SU-DHL-6 (cell line): ENCODE measurements at regions not wholly inside any gene's neighbourhood (a gene's known extent, or its start where the extent isn't known, plus 50 kb on each side); places are given as distances from the start of the nearest gene placed in this dataset.

ENCODE experiments used
- H2AFZ ChIP-seq: fragments of 200-600 bp; sonication (generic); 2 replicates; pipeline ENCODE4 v1.6.1; 2014; ENCODE audit warnings: low read depth, mild to moderate bottlenecking, moderate library complexity, mixed read lengths, antibody characterized with exemption, low read length; ENCODE audit not compliant: severe bottlenecking
- H3F3A ChIP-seq: fragments of 200-600 bp; shearing (Covaris generic); 2 replicates; pipeline ENCODE4 v1.6.0; 2016; ENCODE audit warnings: antibody characterized with exemption, mild to moderate bottlenecking; ENCODE audit not compliant: insufficient read depth
- H3K27ac ChIP-seq: fragments of 200-600 bp; sonication (generic); 2 replicates; pipeline ENCODE4 v1.5.1; 2016; ENCODE audit warnings: low read depth, mild to moderate bottlenecking, low read length, moderate library complexity, mixed read lengths
- H3K27me3 ChIP-seq: fragments of 200-600 bp; sonication (generic), shearing (Covaris generic); 2 replicates; pipeline ENCODE4 v1.6.0; 2014; ENCODE audit warnings: mild to moderate bottlenecking, low read length
- H3K36me3 ChIP-seq: fragments of 200-600 bp; sonication (generic); 2 replicates; pipeline ENCODE4 v1.6.1; 2014; ENCODE audit warnings: mild to moderate bottlenecking, low read length, mixed read lengths
- H3K4me2 ChIP-seq: fragments of 300-600, 200-600 bp; shearing (Covaris generic), sonication (generic); 2 replicates; pipeline ENCODE4 v1.6.0; 2014; ENCODE audit warnings: low read length, low read depth, mild to moderate bottlenecking; ENCODE audit not compliant: poor library complexity, severe bottlenecking
- H3K4me3 ChIP-seq: fragments of 200-600 bp; sonication (generic); 2 replicates; pipeline ENCODE4 v1.5.1; 2014; ENCODE audit warnings: antibody characterized with exemption, low read length, mild to moderate bottlenecking, mixed read lengths; ENCODE audit not compliant: insufficient read depth, poor library complexity, severe bottlenecking
- H3K79me2 ChIP-seq: fragments of 200-600 bp; sonication (generic); 2 replicates; pipeline ENCODE4 v1.6.1; 2014; ENCODE audit warnings: mild to moderate bottlenecking, low read length, moderate library complexity; ENCODE audit not compliant: insufficient read depth
- H3K9ac ChIP-seq: fragments of 200-600 bp; sonication (generic); 2 replicates; pipeline ENCODE4 v1.7.0; 2014; ENCODE audit warnings: mild to moderate bottlenecking, low read length
- H3K9me2 ChIP-seq: fragments of 200-600 bp; sonication (generic); replicated peaks from 2 replicates; pipeline ENCODE4 v1.6.1; 2014; ENCODE audit warnings: low read length; ENCODE audit not compliant: insufficient read depth
- H3K9me3 ChIP-seq: fragments of 200-600 bp; sonication (generic); 2 replicates; pipeline ENCODE4 v1.6.1; 2014; ENCODE audit warnings: low read length, mixed read lengths; ENCODE audit not compliant: insufficient read depth
- H4K20me1 ChIP-seq: fragments of 200-600 bp; sonication (generic); 2 replicates; pipeline ENCODE4 v1.6.1; 2014; ENCODE audit warnings: low read depth, mild to moderate bottlenecking, antibody characterized with exemption, low read length, moderate library complexity, mixed read lengths
- CTCF ChIP-seq: fragments of 200-600 bp; sonication (generic); IDR thresholded peaks from one replicate; pipeline ENCODE4 v1.5.1; 2017; ENCODE audit warnings: antibody characterized with exemption, mild to moderate bottlenecking, low read length, moderate library complexity; ENCODE audit not compliant: insufficient read depth, poor library complexity, severe bottlenecking
- EZH2phosphoT487 ChIP-seq: fragments of 200-600 bp; sonication (generic), shearing (Covaris generic); conservative IDR thresholded peaks from 2 replicates; pipeline ENCODE4 v1.6.1; 2018; ENCODE audit warnings: mild to moderate bottlenecking, antibody characterized with exemption, low read length, moderate library complexity, mixed read lengths

- no peaks in the 10 kb centered on the region for H3K9me3 ChIP-seq
- H3K79me2 ChIP-seq: no peaks in the 10 kb centered on the region
- no peaks in the 10 kb centered on the region for H3K27me3 ChIP-seq
- no peak overlapping the region for H3K9ac ChIP-seq
- H4K20me1 ChIP-seq: no peaks in the 10 kb centered on the region
- no peak overlapping the region for H3K4me2 ChIP-seq
- no peaks in the 10 kb centered on the region for H3F3A ChIP-seq
- no peaks in the 10 kb centered on the region for H3K36me3 ChIP-seq
- no peak overlapping the region for H3K27ac ChIP-seq
- TF ChIP-seq CTCF (no peak), EZH2phosphoT487 (no peak)
- no peaks in the 10 kb centered on the region for H3K9me2 ChIP-seq
- no peak overlapping the region for H3K4me3 ChIP-seq
- H2AFZ ChIP-seq: no peak overlapping the region
Measured at GRCh38 chr1:39129514-39129913, 75.0 kb upstream of the MACF1 start.

DNA sequence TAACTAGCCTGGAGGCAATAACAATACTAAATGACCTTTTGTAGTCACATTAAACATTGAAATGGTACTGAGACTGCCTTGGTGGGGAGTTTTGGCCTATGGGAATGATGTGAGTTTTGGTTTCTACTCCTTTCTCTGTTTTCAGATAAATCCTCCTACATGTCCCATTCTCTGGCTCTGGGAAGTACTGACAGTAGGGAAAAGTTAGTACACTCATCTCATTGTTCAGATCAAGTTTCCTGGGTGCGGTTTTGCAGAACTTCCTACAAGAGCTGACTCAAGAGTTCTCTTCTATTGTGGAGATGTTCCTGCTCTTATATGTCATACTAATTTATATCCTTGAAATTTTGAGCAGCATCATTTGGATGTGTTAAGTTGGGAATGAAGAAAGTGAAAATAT is 74.2 kb upstream of the MACF1 start:
- Histone ChIP-seq H3K36me3 (no peaks in the 10 kb centered on the region), H3K27ac (no peak overlapping the region), H3K79me2 (no peaks in the 10 kb centered on the region), H4K20me1 (no peaks in the 10 kb centered on the region), H3K9me2 (no peaks in the 10 kb centered on the region), H3F3A (no peaks in the 10 kb centered on the region), H3K9me3 (no peaks in the 10 kb centered on the region), H3K9ac (no peak overlapping the region), H3K4me2 (no peak overlapping the region), H2AFZ (no peak overlapping the region), H3K27me3 (no peaks in the 10 kb centered on the region), H3K4me3 (no peak overlapping the region)
- TF ChIP-seq EZH2phosphoT487 (no peak), CTCF (no peak)

GRCh38 chr1:39131940-39132339 is 72.6 kb upstream of the MACF1 start:
- Histone ChIP-seq H3K4me3 (no peak overlapping the region), H3K9me3 (no peaks in the 10 kb centered on the region), H3K27me3 (no peaks in the 10 kb centered on the region), H2AFZ (no peak overlapping the region), H3F3A (no peaks in the 10 kb centered on the region), H4K20me1 (no peaks in the 10 kb centered on the region), H3K79me2 (no peaks in the 10 kb centered on the region), H3K36me3 (no peaks in the 10 kb centered on the region), H3K27ac (no peak overlapping the region), H3K9ac (no peak overlapping the region), H3K9me2 (no peaks in the 10 kb centered on the region), H3K4me2 (no peak overlapping the region)
- TF ChIP-seq EZH2phosphoT487 (no peak), CTCF (no peak)
